Activated T-helper 2 cell treated with anti-CD3 and anti-CD28 coated beads, Interferon-gamma antibody, Interleukin-2, Interleukin-4, amounts not matched to agents 10 μg/mL and 5 μg/mL and 100 μg/mL, durations not matched to agents 14 hours and 24 hours and 36 hours (primary cell): ENCODE measurements at regions not wholly inside any gene's neighbourhood (a gene's known extent, or its start where the extent isn't known, plus 50 kb on each side); places are given as distances from the start of the nearest gene placed in this dataset.

Source experiments
- DNase-seq: peaks from one replicate; pipeline ENCODE4 v3.0.0; 2021; ENCODE audit warnings: low spot score
- H3K27ac Mint-ChIP-seq: one replicate; pipeline ENCODE4 v1.8.0; 2021; ENCODE audit warnings: mixed read lengths
- H3K27me3 Mint-ChIP-seq: one replicate; pipeline ENCODE4 v1.8.0; 2021; ENCODE audit warnings: low read depth, mixed read lengths
- H3K36me3 Mint-ChIP-seq: one replicate; pipeline ENCODE4 v1.8.0; 2021; ENCODE audit warnings: low read depth, mixed read lengths
- H3K4me1 Mint-ChIP-seq: one replicate; pipeline ENCODE4 v1.8.0; 2021; ENCODE audit warnings: low read depth, mixed read lengths
- H3K4me3 Mint-ChIP-seq: one replicate; pipeline ENCODE4 v1.8.0; 2021; ENCODE audit warnings: low read depth, mild to moderate bottlenecking, moderate library complexity, mixed read lengths
- H3K9me3 Mint-ChIP-seq: one replicate; pipeline ENCODE4 v1.8.0; 2021; ENCODE audit warnings: mixed read lengths
- intact Hi-C: fragments of 100-400 bp; cut with micrococcal nuclease; formaldehyde crosslinking; loops from one replicate; pipeline ENCODE4 v1.15.1; 2023

DNA sequence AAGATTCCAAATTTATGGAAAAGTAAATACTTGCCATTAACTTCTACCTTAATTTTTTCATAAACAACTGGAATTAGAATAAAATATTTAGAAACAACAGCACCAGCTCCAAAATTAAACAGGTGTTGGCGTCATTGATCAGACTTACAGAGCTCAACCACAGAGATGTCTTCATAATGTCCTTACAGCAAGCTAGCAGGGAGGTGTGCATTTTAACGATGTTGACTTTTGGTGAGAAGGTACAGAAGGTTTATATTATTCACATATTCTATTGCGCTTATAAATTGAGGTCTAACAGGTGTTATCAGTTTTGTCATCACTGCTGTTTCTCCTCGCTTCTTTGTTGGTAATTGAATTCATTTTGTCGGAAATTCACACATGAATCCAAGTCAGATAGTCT is 226.2 kb upstream of the CA10 start:
- DNase-seq, result no peak
- no peak overlapping the region for H3K27ac Mint-ChIP-seq
- peaks cover 4% of the 10 kb centered on the region for H3K9me3 Mint-ChIP-seq
- intact Hi-C loops, result no loop called here
- H3K4me3 Mint-ChIP-seq, result no peak overlapping the region
- H3K36me3 Mint-ChIP-seq, result no peaks in the 10 kb centered on the region
- H3K4me1 Mint-ChIP-seq, result no peaks in the 10 kb centered on the region
- H3K27me3 Mint-ChIP-seq, result no peaks in the 10 kb centered on the region

DNA sequence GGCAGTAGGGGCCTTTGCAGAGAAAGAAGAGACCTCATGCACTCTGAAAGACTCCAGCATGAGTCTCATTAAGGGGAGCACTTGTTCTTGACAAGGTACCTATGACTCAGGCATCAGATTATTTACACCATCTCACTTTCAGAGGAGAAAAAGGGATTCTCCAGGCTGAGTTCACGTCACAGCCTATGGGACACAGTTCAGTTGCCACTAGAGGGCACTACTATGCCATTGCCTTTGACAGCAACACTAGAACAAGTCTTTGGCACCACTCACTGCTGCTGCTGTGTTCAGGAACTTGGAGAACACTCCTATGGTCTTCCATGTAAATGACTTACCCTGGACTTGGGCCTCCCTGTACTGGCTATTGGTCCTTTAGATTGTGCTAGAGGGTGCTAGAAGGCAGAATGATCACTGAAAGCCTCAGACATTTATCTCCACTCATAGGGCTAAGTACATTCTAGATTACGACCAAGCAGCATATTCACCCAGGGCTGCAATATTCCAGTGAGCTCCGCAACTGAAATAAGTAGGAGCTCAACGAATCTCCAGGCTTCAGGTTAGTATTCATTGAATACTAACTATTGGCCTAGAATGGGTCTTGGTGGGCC is 225.1 kb upstream of the CA10 start:
- no peaks in the 10 kb centered on the region for H3K36me3 Mint-ChIP-seq
- intact Hi-C loops, result no loop called here
- no peak for DNase-seq
- no peak overlapping the region for H3K27ac Mint-ChIP-seq
- no peak overlapping the region for H3K4me3 Mint-ChIP-seq
- H3K27me3 Mint-ChIP-seq, result no peaks in the 10 kb centered on the region
- no peaks in the 10 kb centered on the region for H3K4me1 Mint-ChIP-seq
- H3K9me3 Mint-ChIP-seq, result peaks cover 4% of the 10 kb centered on the region

DNA sequence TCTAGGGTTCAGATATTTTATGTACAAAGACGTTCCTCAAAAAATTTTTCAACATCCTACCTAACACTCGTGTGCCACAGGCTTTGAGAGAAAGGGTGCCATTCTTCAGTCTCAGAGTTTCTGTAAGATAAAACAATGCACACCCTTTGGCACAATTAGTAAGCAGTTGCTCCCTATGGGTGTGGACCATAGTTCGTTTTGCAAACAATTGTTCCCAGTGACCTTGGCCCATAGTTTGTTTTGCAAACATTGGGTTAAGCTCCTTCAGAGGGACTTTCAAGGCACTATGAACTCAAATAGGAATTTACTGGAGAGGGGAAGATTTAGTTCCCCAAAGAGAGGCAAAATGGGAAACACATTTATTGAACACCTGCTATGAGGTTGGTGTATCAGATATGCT is 220.3 kb upstream of the CA10 start:
- no peaks in the 10 kb centered on the region for H3K36me3 Mint-ChIP-seq
- H3K4me3 Mint-ChIP-seq, result no peak overlapping the region
- no peaks in the 10 kb centered on the region for H3K4me1 Mint-ChIP-seq
- no peaks in the 10 kb centered on the region for H3K27me3 Mint-ChIP-seq
- intact Hi-C loops, result no loop called here
- no peaks in the 10 kb centered on the region for H3K9me3 Mint-ChIP-seq
- H3K27ac Mint-ChIP-seq, result no peak overlapping the region
- no peak for DNase-seq

DNA sequence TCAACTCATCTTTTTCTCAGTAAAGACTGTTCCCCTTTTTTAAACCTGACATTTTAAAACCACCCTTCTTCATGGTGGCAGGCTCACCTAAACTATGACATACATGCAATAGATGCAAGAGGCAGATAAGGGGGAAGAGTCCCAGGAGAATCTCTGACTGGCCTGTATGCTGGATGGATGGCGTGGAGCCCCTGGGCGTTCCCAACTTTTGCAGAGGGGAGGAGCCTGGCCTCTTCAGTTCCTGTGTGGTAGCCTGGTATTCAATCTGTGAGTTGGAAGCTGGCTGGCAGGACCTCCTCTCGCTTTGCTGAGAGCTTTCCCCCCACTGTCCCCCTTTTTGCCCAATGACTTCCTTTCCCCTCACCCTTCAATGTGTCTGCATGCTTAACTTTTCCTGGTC is 217.6 kb upstream of the CA10 start:
- Mint-ChIP-seq H3K9me3 (no peaks in the 10 kb centered on the region), H3K27me3 (no peaks in the 10 kb centered on the region), H3K4me1 (no peaks in the 10 kb centered on the region), H3K36me3 (no peaks in the 10 kb centered on the region), H3K4me3 (no peak overlapping the region), H3K27ac (no peak overlapping the region)
- intact Hi-C loops, result no loop called here
- DNase-seq, result no peak

DNA sequence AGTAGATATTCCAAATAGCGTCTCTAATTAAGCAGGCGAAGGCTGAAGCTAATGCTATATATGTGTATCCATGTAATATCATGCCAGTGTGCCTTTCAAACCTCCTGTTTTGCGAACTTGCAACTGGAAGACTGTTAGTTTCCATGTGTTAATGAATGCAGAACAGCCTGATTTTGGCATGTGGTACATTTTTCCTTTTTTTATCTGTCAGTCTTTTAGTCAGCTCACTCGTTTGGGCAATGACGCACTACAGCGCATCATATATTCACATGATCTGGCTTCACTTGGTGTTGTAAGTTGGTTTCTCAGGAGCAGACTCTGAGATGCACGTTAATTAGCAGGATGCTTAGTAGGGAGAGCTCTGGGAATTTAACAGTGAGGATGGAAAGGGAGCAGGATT is 210.4 kb upstream of the CA10 start:
- intact Hi-C loops, result no loop called here
- Mint-ChIP-seq H3K9me3 (no peaks in the 10 kb centered on the region), H3K4me3 (no peak overlapping the region), H3K27me3 (no peaks in the 10 kb centered on the region), H3K4me1 (no peaks in the 10 kb centered on the region), H3K27ac (no peak overlapping the region), H3K36me3 (no peaks in the 10 kb centered on the region)
- no peak for DNase-seq

DNA sequence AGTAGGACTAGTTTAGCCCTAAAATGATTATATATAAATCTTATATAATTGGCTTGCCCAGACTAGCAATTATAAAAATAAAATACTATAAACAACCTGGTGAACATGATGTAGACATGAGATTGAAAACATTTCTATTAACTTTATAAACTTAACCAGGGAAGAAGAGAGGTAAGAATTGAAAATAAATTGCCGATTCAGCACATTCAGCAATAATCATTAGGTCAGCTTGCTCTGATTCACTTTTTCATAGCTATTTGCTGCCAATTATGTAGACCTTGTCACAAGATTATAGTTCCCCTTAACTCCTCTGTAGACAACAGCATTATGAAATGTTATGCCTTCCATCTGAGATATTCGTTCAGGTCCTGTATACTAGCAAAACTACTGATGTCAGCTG is 199.3 kb upstream of the CA10 start:
- H3K27me3 Mint-ChIP-seq, result no peaks in the 10 kb centered on the region
- no peak overlapping the region for H3K4me3 Mint-ChIP-seq
- peaks cover 23% of the 10 kb centered on the region for H3K9me3 Mint-ChIP-seq
- H3K4me1 Mint-ChIP-seq, result no peaks in the 10 kb centered on the region
- H3K27ac Mint-ChIP-seq, result no peak overlapping the region
- DNase-seq, result no peak
- no peaks in the 10 kb centered on the region for H3K36me3 Mint-ChIP-seq
- intact Hi-C loops, result no loop called here

DNA sequence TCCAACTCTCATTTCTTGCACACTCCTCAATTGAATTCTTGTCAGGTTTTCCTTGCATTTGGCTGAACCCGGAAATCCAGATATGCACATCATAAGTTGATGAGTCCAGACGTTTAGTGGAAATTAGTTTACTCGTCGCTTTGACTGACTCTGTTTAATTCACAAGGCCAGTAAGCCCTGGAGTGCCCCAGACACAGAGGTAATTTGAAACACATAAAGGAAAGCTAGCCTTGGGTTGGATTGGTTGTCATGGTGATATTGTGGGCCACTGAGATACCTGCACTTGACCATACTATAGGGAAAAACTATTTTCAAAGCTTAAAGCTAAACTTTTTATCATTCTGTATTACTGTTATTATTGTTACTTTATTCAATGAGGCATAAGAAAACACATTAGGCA is 178.3 kb upstream of the CA10 start:
- Mint-ChIP-seq H3K9me3 (peaks cover 13% of the 10 kb centered on the region), H3K27me3 (no peaks in the 10 kb centered on the region), H3K4me3 (no peak overlapping the region), H3K4me1 (no peaks in the 10 kb centered on the region), H3K36me3 (no peaks in the 10 kb centered on the region), H3K27ac (no peak overlapping the region)
- intact Hi-C loops, result no loop called here
- no peak for DNase-seq

DNA sequence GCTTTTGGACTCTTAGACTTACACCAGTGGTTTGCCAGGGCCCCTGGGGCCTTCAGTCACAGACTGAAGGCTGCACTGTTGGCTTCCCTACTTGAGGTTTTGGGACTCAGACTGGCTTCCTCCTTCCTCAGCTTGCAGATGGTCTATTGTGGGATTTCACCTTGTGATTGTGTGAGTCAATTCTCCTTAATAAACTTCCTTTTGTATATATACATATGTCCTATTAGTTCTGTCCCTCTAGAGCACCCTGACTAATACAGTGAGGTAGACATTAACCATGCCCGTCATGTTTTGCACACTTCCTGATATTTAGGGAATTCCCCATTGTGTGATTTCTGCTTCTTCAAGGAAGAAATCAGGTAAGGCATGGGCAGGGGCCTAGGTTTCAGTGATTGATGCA is 147.8 kb upstream of the CA10 start:
- Mint-ChIP-seq H3K4me3 (no peak overlapping the region), H3K27ac (no peak overlapping the region), H3K9me3 (peaks cover 7% of the 10 kb centered on the region), H3K4me1 (no peaks in the 10 kb centered on the region), H3K27me3 (no peaks in the 10 kb centered on the region), H3K36me3 (no peaks in the 10 kb centered on the region)
- intact Hi-C loops, result no loop called here
- no peak for DNase-seq

DNA sequence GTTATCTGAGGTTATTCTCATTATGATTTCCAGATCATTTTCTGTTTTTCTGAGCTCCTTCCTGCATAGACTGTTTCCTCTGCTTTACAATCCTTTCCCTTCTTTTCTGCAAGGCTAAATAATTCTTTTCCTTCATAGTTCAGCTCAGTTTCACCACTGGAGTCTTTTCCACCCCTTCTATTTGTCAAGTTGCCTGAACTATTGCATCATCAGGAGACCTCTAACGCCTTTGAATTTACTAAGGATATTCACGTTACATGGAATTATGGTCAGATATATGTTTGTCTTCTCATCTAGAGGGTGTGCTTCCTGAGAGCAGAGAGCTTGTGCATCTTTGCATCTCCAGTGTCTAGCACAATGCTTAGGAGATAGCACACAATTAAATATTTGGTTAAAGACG is 140.4 kb upstream of the CA10 start:
- intact Hi-C loops, result no loop called here
- no peaks in the 10 kb centered on the region for H3K27me3 Mint-ChIP-seq

DNA sequence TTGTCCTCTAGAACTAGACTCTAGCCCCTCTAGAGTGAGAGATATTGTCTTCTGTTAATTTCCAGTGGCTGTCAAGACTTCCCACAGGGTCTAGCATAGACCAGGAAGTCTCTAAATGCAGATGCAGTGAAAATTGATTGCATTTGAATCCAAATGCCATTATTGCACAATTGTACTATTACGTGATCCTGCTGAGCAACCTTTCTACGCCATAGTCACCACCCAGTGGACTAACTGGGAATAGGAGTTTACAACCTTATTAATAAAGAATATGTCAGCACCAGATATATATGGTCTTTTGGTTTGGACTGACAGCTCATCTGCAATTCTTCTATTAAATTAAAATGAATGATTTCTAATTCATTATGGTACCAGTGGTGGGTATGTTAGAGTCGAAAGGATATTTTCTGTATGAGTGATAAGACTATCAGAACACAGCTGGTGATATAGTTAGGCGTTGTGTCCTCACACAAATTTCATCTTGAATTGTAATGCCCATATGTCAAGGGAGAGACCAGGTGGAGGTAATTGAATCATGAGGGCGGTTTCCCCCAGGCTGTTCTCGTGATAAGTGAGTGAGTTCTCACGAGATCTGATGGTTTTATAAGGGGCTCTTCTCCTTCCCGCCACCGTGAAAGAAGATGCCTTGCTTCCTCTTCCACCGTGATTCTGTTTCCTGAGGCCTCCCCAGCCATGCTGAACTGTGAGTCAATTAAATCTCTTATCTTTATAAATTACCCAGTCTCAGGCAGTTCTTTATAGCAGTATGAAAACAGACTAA is 138.9 kb upstream of the CA10 start:
- Mint-ChIP-seq H3K36me3 (no peaks in the 10 kb centered on the region), H3K4me1 (no peaks in the 10 kb centered on the region), H3K27me3 (no peaks in the 10 kb centered on the region), H3K4me3 (no peak overlapping the region), H3K9me3 (no peaks in the 10 kb centered on the region), H3K27ac (no peak overlapping the region)
- intact Hi-C loops, result no loop called here
- DNase-seq, result no peak

More for the DNA sequence above, 140.4 kb upstream of the CA10 start:
- Mint-ChIP-seq H3K36me3 (no peaks in the 10 kb centered on the region), H3K4me3 (no peak overlapping the region), H3K9me3 (no peaks in the 10 kb centered on the region), H3K4me1 (no peaks in the 10 kb centered on the region), H3K27ac (no peak overlapping the region)
- no peak for DNase-seq

DNA sequence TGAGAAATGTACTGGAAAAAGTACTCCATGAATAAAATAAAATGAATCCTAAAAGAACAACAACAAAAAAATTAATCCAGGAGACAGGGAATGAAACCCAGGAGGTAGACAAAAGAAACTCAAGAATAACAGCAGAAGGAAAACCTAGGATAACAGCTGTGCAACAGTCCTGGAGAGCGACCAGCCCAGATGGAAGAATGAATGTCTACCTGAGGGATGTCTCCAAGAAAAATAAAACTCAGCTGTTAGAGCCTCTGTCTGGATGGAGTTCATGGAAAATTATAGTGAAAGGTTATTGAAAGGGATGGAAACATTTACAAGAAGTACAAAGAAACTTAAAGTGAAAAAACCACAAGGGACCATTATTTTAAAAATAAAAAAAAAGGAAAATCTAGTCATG is 135.8 kb upstream of the CA10 start:
- intact Hi-C loops, result no loop called here
- H3K4me1 Mint-ChIP-seq, result no peaks in the 10 kb centered on the region
- DNase-seq, result no peak
- H3K27ac Mint-ChIP-seq, result no peak overlapping the region
- no peak overlapping the region for H3K4me3 Mint-ChIP-seq
- no peaks in the 10 kb centered on the region for H3K9me3 Mint-ChIP-seq
- no peaks in the 10 kb centered on the region for H3K36me3 Mint-ChIP-seq
- H3K27me3 Mint-ChIP-seq, result no peaks in the 10 kb centered on the region

DNA sequence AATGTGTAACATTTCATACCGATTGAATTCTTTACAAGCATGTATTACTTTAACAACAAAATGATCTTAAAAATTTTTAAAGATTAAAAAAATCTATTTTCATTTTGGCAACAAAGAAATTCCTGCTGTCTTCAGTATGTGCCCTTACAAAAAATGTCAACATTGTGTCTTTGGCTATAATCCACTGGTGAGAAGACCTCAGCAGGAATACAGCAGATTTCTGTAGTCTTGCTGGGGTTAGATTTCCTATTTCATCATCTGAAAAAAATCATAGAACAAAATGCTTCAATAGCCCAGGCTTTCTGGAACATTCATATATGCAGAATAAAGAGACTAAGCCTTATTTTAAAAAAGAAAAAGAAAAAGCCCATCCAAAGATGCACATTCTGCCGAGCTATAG is 129.1 kb upstream of the CA10 start:
- H3K27me3 Mint-ChIP-seq, result no peaks in the 10 kb centered on the region
- intact Hi-C loops, result no loop called here
- no peak for DNase-seq

DNA sequence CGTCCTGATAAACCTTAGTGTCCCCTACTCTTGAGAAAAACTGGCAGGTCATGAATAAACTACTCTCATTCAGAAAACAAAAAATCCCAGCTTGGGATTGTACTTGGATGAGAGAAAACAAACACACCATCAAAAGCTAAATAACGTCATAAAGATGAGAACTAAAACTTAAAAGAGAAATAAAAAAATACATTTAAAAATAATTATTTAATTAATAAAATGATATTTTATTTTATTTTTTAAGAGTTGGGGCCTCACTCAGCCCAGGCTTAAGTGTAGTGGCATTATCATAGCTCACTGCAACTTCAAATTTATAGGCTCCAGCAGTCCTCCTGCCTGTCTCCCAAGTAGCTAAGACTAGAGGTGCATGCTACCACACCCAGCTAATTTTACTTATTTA is 125.4 kb upstream of the CA10 start:
- H3K4me3 Mint-ChIP-seq, result no peak overlapping the region
- no peaks in the 10 kb centered on the region for H3K36me3 Mint-ChIP-seq
- no peaks in the 10 kb centered on the region for H3K27me3 Mint-ChIP-seq
- peaks cover 19% of the 10 kb centered on the region for H3K9me3 Mint-ChIP-seq
- no peak overlapping the region for H3K27ac Mint-ChIP-seq
- no peaks in the 10 kb centered on the region for H3K4me1 Mint-ChIP-seq
- intact Hi-C loops, result no loop called here
- no peak for DNase-seq

More for the DNA sequence above, 129.1 kb upstream of the CA10 start:
- no peaks in the 10 kb centered on the region for H3K4me1 Mint-ChIP-seq
- H3K27ac Mint-ChIP-seq, result no peak overlapping the region
- no peak overlapping the region for H3K4me3 Mint-ChIP-seq
- peaks cover 19% of the 10 kb centered on the region for H3K9me3 Mint-ChIP-seq
- no peaks in the 10 kb centered on the region for H3K36me3 Mint-ChIP-seq
